ENCODE measurements at regions not wholly inside any gene's neighbourhood (a gene's known extent, or its start where the extent isn't known, plus 50 kb on each side); places are given as distances from the start of the nearest gene placed in this dataset.

- no peak for TF ChIP-seq POLR2A (IDR thresholded peaks at IDR 0.05)
- TF ChIP-seq, protein P1, sequence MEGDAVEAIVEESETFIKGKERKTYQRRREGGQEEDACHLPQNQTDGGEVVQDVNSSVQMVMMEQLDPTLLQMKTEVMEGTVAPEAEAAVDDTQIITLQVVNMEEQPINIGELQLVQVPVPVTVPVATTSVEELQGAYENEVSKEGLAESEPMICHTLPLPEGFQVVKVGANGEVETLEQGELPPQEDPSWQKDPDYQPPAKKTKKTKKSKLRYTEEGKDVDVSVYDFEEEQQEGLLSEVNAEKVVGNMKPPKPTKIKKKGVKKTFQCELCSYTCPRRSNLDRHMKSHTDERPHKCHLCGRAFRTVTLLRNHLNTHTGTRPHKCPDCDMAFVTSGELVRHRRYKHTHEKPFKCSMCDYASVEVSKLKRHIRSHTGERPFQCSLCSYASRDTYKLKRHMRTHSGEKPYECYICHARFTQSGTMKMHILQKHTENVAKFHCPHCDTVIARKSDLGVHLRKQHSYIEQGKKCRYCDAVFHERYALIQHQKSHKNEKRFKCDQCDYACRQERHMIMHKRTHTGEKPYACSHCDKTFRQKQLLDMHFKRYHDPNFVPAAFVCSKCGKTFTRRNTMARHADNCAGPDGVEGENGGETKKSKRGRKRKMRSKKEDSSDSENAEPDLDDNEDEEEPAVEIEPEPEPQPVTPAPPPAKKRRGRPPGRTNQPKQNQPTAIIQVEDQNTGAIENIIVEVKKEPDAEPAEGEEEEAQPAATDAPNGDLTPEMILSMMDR (IDR thresholded peaks at IDR 0.05) = no peak
Observed at GRCh38 chrX:44651358-44651757, 108.7 kb upstream of the FUNDC1 start.
